ENCODE measurements at regions not wholly inside any gene's neighbourhood (a gene's known extent, or its start where the extent isn't known, plus 50 kb on each side); places are given as distances from the start of the nearest gene placed in this dataset.

GRCh38 chr14:106277503-106277902 is 751.1 kb downstream of the TMEM121 start:
- intact Hi-C loops (cut with micrococcal nuclease): no loop called here
- Histone ChIP-seq H3K9me3 (ENCODE audit: control extremely low read depth in 1 of 3, control insufficient read depth in 2 of 3, insufficient read depth in 1 of 3, low read length in 2 of 3) (no peaks in the 10 kb centered on the region), H2AFZ (ENCODE audit: insufficient read depth, low read depth, low read length, poor library complexity, severe bottlenecking) (no peak overlapping the region), H3K79me2 (ENCODE audit: control insufficient read depth, insufficient read depth, low read length) (no peaks in the 10 kb centered on the region), H3K4me1 (ENCODE audit: control insufficient read depth in 2 of 2, insufficient read depth in 2 of 2, low read length in 2 of 2) (peaks cover 0 to 6% of the 10 kb centered on the region in 2 donors), H4K20me1 (ENCODE audit: control insufficient read depth, insufficient read depth, low read length, poor library complexity, severe bottlenecking) (no peaks in the 10 kb centered on the region), H3K4me3 (ENCODE audit: control extremely low read depth in 1 of 5, extremely low read depth in 1 of 5, insufficient read depth in 1 of 5, low read depth in 2 of 5, low read length in 4 of 5) (peak overlapping the region in 1 of 5 experiments; percentile 1), H3K9ac (ENCODE audit: low read length) (no peak overlapping the region), H3K27me3 (replicated peaks in 1 of 4; ENCODE audit: control extremely low read depth in 1 of 4, control insufficient read depth in 3 of 4, insufficient read depth in 4 of 4, low read length in 3 of 4) (peaks cover 0 to 6% (median 5%) of the 10 kb centered on the region in 4 experiments), H3K27ac (ENCODE audit: low read length in 2 of 2) (no peak overlapping the region), H3K4me2 (replicated peaks; ENCODE audit: low read depth, low read length, poor library complexity, severe bottlenecking) (no peak overlapping the region), H3K36me3 (replicated peaks in 1 of 2; ENCODE audit: control extremely low read depth in 1 of 2, control insufficient read depth in 1 of 2, extremely low read depth in 1 of 2, insufficient read depth in 2 of 2, low read length in 1 of 2) (no peaks in the 10 kb centered on the region)
- Mint-ChIP-seq H3K4me1 (peaks cover 3% of the 10 kb centered on the region), H3K27ac (no peak overlapping the region), H3K27me3 (peaks cover 15% of the 10 kb centered on the region), H3K9me3 (ENCODE audit: insufficient read depth) (no peaks in the 10 kb centered on the region), H3K4me3 (peak overlapping the region; percentile 50)
- ATAC-seq (ENCODE audit: low read depth) (peak; percentile 47), DNase-seq (peak; percentile 52)
- ChIA-PET POLR2A (interaction anchor here (0.7 kb wide), 1 partner anchor 721 kb away, joined by 3 read pairs; no protein-coding TSS in a partner anchor), CTCF (interaction anchor here (0.8 to 2.2 kb wide), 6 partner anchors 9 to 41 kb away, joined by 3 to 8 read pairs (median 4); no protein-coding TSS in a partner anchor)
- 0% methylated on average over 1 of the region's 3 CpGs for WGBS (ENCODE audit: insufficient coverage)
- TF ChIP-seq EZH2 (IDR thresholded peaks at IDR 0.05; ENCODE audit: borderline replicate concordance, insufficient read depth, low read depth, low read length, poor library complexity, severe bottlenecking): no peak
- TF ChIP-seq, protein P1, sequence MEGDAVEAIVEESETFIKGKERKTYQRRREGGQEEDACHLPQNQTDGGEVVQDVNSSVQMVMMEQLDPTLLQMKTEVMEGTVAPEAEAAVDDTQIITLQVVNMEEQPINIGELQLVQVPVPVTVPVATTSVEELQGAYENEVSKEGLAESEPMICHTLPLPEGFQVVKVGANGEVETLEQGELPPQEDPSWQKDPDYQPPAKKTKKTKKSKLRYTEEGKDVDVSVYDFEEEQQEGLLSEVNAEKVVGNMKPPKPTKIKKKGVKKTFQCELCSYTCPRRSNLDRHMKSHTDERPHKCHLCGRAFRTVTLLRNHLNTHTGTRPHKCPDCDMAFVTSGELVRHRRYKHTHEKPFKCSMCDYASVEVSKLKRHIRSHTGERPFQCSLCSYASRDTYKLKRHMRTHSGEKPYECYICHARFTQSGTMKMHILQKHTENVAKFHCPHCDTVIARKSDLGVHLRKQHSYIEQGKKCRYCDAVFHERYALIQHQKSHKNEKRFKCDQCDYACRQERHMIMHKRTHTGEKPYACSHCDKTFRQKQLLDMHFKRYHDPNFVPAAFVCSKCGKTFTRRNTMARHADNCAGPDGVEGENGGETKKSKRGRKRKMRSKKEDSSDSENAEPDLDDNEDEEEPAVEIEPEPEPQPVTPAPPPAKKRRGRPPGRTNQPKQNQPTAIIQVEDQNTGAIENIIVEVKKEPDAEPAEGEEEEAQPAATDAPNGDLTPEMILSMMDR (IDR thresholded peaks at IDR 0.05): peak; percentile 74

DNA sequence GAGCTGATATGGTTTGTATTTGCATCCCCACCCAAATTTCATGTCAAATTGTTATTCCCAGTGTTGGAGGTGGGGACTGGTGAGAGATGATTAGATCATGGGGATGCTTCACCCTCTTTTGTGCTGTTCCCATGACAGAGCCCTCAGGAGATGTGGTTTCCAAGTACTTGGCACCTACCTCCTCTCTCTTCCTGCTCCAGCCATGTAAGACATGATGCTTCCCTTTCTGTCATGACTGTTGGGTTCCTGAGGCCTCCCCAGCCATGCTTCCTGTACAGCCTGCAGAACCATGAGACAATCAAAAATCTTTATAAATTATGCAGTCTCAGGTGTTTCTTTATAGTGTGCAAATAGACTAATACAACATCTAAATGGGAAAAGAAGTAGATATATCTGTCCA is 754.5 kb downstream of the TMEM121 start:
- H3K4me3 Mint-ChIP-seq: no peak overlapping the region
- Histone ChIP-seq H4K20me1 (ENCODE audit: control insufficient read depth, insufficient read depth, low read length, poor library complexity, severe bottlenecking) (no peaks in the 10 kb centered on the region), H3K4me2 (replicated peaks; ENCODE audit: low read depth, low read length, poor library complexity, severe bottlenecking) (no peak overlapping the region), H3K9ac (ENCODE audit: low read length) (no peak overlapping the region), H3K4me1 (ENCODE audit: control insufficient read depth in 2 of 2, insufficient read depth in 2 of 2, low read length in 2 of 2) (peaks cover 0 to 6% of the 10 kb centered on the region in 2 donors), H3K27me3 (replicated peaks in 1 of 4; ENCODE audit: control extremely low read depth in 1 of 4, control insufficient read depth in 3 of 4, insufficient read depth in 4 of 4, low read length in 3 of 4) (peaks cover 0 to 6% (median 5%) of the 10 kb centered on the region in 4 experiments), H3K9me3 (ENCODE audit: control extremely low read depth in 1 of 3, control insufficient read depth in 2 of 3, insufficient read depth in 1 of 3, low read length in 2 of 3) (no peaks in the 10 kb centered on the region), H3K36me3 (replicated peaks in 1 of 2; ENCODE audit: control extremely low read depth in 1 of 2, control insufficient read depth in 1 of 2, extremely low read depth in 1 of 2, insufficient read depth in 2 of 2, low read length in 1 of 2) (no peaks in the 10 kb centered on the region), H2AFZ (ENCODE audit: insufficient read depth, low read depth, low read length, poor library complexity, severe bottlenecking) (no peak overlapping the region), H3K79me2 (ENCODE audit: control insufficient read depth, insufficient read depth, low read length) (no peaks in the 10 kb centered on the region), H3K27ac (ENCODE audit: low read length in 2 of 2) (no peak overlapping the region), H3K4me3 (ENCODE audit: control extremely low read depth in 1 of 5, extremely low read depth in 1 of 5, insufficient read depth in 1 of 5, low read depth in 2 of 5, low read length in 4 of 5) (no peak overlapping the region)
- ChIA-PET POLR2A (no interaction called here), CTCF (interaction anchor here (1.6 kb wide), 1 partner anchor 28 kb away, joined by 3 read pairs; no protein-coding TSS in a partner anchor)
- DNase-seq (no peak), ATAC-seq (ENCODE audit: low read depth) (no peak)
- H3K27me3 Mint-ChIP-seq: peaks cover 14% of the 10 kb centered on the region
- intact Hi-C loops (cut with micrococcal nuclease): no loop called here
- no peak overlapping the region for H3K27ac Mint-ChIP-seq
- TF ChIP-seq, protein P1 (IDR thresholded peaks at IDR 0.05): no peak
- no peak for TF ChIP-seq EZH2 (IDR thresholded peaks at IDR 0.05; ENCODE audit: borderline replicate concordance, insufficient read depth, low read depth, low read length, poor library complexity, severe bottlenecking)
- H3K9me3 Mint-ChIP-seq (ENCODE audit: insufficient read depth): no peaks in the 10 kb centered on the region
- peaks cover 3% of the 10 kb centered on the region for H3K4me1 Mint-ChIP-seq
